ENCODE measurements at regions not wholly inside any gene's neighbourhood (a gene's known extent, or its start where the extent isn't known, plus 50 kb on each side); places are given as distances from the start of the nearest gene placed in this dataset.
"Not testable (repeated sequence)": the region's sequence is repeated elsewhere in the genome, so short reads cannot be mapped to it uniquely, and the experiment has no call there.

- DNase-seq: no peak
These were observed 254.8 kb downstream of the TTC32 start for GRCh38 chr2:19646987-19647386.

DNA sequence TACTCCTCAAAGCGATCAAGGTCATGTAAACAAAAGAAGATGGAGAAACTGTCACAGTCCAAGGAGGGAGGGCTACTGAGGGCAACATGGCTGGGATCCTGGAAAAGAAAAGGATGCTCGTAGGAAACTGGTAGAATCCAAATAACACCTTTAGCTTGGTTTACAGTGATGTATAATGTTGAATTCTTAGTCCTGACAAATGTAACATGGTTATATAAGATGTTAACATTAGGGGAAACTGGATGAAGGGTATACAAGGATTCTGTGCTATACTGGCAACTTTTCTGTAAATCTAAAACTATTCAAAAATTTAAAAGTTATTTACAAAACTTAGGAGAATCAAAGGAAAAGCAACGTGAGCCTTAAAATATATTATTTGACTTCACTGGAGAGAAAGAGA lies 257.0 kb downstream of the TTC32 start:
- no peak for DNase-seq

GRCh38 chr2:19643117-19643518 lies 258.7 kb downstream of the TTC32 start:
- DNase-seq: no peak

DNA sequence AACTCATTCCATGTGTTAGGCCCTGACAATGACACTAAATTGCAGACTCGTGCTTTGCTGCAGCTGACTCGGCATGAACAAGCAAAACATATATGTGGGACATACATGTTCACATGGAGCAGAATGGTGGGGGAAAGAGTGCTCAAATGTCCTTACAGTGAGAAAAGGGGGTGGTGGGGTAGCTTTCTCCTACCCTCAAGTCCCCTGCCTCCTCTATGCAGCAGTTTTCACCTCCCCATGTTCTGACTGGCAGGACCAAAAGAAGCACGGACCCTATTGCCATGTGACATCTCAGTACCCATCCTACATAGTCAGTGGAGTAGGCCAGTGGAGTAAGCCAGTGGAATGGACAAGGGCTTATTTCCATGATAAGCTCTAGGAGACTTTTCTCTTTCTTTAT lies 259.3 kb downstream of the TTC32 start:
- no peak for DNase-seq

DNA sequence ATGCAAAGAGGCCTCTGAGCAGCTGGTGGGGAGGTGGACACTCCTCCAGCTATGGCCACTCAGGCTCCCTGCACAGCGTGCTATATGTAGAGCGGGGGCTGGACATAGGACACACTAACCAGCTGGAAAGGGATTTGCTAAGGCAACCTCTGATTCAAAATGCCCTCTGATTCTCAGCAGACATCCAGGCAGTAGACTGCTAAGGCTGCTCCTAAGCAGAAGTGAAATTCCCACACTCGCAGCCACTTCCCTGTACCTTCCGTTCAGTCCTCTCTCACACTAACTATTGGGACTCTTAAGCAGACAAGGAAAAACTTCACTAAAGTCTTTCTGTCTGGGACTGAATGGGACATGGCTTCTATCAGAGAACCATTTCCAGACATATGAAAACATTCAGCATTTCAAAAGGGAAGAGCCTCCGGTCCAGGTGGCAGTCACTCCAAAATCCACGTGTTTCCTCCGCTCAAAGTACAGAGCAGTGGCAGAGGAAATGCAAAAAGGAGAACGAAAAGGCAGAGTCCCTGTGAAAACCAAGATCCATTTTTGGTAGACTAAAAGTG lies 265.8 kb downstream of the TTC32 start:
- no peak for DNase-seq

DNA sequence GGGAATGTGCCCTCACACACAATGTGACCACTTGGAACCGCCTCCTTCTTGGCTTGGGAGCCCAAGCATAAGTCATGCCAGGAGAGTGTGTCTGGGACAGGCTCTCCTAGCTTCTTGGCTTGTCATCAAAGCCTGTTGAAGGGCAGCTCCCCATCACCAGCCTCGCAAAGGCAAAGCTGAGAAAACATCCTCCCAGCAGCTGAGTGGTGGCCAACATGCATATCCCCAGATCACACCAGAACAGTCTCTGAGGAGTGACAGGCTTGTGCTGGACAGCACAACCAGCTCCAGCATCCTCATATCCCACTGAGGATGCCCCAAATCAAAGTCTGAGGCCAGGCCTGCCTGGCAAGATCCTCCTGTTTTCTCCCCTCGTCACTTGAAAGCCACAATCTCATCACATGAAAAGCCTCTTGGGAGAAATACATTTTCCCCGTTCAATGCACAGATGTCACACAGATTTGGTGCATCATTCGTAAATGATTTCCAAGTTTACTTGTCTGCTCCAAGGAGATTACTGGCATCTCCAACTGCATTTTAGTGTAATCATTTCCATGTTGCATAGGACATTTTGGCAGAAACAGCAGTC lies 269.3 kb downstream of the TTC32 start:
- DNase-seq: peak; percentile 18

- DNase-seq: no peak
These were observed 269.9 kb downstream of the TTC32 start for GRCh38 chr2:19631871-19632270.

GRCh38 chr2:19630921-19631320 lies 270.9 kb downstream of the TTC32 start:
- DNase-seq: peak; percentile 18

DNA sequence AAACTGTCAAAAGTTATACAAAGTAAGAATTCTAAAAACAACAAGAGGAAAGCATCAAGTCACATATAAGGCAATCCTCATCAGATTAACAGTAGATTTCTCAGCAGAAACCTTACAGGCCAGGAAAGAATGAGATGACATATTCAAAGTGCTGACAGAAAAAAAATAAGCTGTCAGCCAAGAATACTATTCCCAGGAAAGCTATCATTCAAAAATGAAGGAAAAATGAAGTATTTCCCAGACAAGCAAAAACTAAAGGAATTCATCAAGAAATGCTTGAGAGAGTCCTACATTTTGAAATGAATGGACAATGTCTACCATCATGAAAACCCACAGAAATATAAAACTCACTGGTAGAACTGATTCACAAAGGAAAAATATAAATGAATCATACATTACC lies 268.9 kb upstream of the OSR1 start:
- no peak for DNase-seq

DNA sequence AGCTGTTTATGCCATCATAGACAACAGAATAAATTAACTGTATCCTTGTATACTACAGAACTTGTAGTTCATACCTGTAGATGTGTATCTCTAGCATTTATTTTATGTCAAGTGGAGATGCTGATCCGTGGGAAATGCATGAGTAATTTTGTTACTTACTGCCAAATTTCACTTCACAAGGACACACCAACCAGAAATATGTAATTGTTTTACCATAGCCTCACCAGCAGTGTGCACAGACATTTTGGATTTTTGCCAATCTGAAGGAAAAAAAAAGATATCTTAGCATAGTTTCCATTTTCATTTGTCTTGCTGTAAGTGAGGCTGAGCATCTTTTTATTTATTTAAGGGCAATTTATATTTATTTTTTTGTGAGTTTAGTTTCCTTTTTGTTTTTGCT lies 265.1 kb upstream of the OSR1 start:
- peak; percentile 75 for DNase-seq

GRCh38 chr2:19617257-19617848 lies 258.9 kb upstream of the OSR1 start:
- no peak for DNase-seq

- not testable (repeated sequence) for DNase-seq
These were observed 257.0 kb upstream of the OSR1 start for GRCh38 chr2:19615402-19615801.

GRCh38 chr2:19614066-19614465 lies 255.6 kb upstream of the OSR1 start:
- peak; percentile 53 for DNase-seq

DNA sequence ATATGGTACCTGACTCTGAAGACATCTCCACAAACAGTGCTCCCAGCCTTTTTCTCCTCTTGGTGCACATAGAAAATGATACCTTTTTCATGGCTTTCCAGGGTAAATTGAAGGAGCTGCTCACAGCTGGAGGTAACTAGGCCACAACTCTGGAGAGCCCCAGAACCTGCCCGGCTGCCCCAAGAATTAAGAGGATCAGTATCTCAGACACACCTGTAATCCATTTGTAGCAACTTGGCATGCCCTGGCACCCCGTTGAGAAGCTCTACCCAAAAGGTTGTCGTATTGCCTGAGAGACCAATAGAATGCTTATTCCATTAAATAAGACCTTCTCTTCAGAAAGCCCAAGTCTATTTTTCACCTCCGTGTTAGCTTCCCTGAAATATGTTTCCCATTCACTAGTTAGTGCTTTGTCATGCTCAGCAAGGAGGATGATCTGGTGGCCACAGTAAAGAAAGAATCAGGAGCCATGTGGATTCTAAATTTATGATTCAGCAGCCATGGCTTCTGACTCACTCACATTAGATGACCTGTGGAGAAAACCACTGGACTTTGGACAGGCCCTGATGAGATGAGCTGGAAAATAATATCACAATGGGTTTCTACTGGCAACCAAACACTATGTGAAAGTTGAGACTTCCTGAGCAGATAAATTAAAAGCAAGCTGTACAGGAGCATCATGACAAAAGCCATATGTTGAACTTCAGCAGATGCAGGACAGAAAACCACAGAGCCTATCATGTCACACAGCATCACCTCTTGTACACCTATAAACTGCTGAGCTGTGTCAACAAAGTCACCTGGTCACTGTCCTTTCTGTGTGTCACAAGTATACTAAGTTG lies 253.3 kb upstream of the OSR1 start:
- DNase-seq: peak; percentile 97

DNA sequence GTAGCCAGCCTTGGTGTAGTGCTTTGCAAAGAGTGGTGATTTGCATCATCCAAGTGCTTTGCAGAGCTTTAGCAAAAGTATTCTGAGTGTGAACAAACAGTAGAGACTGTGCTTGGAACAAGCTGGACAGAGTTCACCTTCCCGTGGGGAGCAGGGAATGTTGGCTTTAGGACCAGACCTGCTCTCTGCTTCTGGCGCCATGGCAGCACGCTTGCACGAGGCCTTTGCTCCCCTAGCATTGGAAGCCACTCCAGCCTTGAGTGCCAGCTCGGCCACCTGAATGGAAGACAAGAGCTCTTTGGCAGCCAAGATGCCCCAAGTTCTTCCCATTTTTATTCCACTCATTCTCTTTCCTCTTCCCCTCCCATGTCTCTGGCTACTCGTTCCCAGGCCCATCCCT lies 250.8 kb upstream of the OSR1 start:
- no peak for DNase-seq

DNA sequence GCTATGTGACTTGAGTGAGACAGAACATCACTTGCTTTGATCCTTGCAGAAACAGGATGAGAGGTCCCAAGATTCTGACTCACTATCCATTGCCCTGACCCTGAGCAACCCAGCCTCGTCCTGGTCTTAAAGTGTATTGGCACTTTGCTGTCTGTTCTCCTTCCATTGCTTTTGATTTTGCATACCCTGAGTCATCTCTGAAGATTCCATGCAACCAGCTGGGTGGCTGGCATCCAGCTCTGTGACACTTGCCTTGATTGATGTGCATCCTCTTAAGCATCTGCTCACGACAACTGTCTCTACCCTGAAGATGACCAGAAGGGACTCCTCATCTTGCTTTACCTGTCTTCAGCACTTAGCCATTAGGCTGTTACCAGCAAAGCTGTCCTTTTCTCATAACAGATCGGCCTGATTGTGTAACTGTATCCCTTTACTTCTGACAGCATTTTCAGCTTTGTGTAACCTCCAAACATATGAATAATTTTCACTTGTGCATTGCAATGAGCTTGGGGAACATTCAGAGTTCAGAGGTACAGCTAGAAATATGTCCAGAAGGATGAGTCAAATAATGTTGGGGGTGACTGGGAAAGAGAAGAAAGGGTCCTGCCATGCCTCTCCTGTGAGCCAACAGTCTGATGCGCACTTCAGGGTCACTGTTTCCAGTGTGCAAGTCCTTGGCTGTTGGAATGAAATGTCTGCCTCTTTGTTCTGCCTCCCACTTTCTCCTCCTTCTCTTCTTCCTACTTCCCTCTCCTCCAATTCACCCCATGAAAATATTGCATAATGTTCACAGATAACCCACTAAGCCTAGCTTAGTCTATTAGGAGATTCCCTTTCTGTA lies 249.7 kb upstream of the OSR1 start:
- peak; percentile 93 for DNase-seq

- DNase-seq: peak; percentile 76
These were observed 249.0 kb upstream of the OSR1 start for GRCh38 chr2:19607400-19607799.

- no peak for DNase-seq
These were observed 242.6 kb upstream of the OSR1 start for GRCh38 chr2:19600982-19601381.

GRCh38 chr2:19600506-19600905 lies 242.1 kb upstream of the OSR1 start:
- no peak for DNase-seq

DNA sequence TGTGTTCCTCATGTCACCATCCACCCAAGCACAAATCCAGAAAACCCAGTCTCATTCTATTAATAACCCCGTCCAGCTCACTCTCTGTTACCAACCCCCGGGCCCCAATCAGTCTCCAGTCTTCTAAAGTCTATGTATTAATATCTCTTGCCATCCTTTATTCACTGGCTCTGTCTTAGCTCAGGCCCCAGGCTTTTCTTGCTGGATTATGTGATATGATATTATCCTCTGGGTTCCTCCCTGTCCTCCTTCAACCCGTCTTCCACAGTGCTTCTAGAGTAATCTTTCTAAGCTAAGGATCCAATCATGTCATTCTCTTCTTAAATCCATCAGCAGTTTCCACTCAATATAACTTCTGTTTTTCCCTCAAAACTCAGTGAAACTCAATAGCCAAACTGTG lies 240.5 kb upstream of the OSR1 start:
- DNase-seq: no peak

DNA sequence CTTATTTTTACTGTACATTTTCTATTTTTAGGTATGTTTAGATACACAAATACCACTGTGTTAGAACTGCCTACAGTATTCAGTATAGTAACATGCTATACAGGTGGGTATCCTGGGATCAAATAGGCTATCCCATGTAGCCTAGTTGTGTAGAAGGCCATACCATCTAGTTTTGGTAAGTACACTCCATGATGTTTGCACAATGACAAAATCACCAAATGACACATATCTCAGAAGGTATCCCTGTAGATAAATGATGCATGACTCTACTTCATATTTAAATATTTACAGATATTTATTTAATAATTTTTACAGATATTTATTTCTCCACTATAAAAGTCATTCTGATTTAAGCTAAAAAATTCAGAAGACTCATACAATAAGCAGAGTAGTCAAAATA lies 233.8 kb upstream of the OSR1 start:
- no peak for DNase-seq

DNA sequence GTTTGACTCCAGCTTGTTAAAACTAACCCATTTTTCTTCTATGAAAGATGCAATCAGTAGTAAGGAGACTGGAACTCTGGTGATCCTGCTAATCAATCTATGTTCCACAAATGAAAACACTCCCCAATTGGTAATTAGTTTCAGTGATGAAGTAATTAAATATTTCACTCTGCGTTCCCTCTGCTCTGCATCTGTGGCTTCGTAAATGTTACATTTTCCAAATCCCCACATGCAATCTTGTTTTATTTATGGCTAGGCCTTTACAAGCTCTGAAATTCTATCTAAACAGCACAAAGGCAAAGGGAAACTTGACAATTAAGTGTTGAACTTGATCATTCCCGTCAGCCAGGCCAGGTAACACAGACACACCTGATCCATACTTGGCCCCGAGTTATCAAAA lies 231.4 kb upstream of the OSR1 start:
- DNase-seq: no peak

- DNase-seq: peak; percentile 89
These were observed 222.4 kb upstream of the OSR1 start for GRCh38 chr2:19580830-19581229.
